WI38 (cell line): ENCODE measurements at regions not wholly inside any gene's neighbourhood (a gene's known extent, or its start where the extent isn't known, plus 50 kb on each side); places are given as distances from the start of the nearest gene placed in this dataset.
"Not testable (repeated sequence)": the region's sequence is repeated elsewhere in the genome, so short reads cannot be mapped to it uniquely, and the experiment has no call there.

Experiments used
- H3K4me3 ChIP-seq: 2 replicates; pipeline ENCODE4 v1.5.1; 2011; ENCODE audit warnings: low read depth, mild to moderate bottlenecking, control low read depth, low read length
- TF ChIP-seq, protein P1 (sequence below): IDR thresholded peaks from 2 replicates; pipeline ENCODE4 v1.5.1; 2012; ENCODE audit warnings: low read depth, mild to moderate bottlenecking, control low read depth, low read length

DNA sequence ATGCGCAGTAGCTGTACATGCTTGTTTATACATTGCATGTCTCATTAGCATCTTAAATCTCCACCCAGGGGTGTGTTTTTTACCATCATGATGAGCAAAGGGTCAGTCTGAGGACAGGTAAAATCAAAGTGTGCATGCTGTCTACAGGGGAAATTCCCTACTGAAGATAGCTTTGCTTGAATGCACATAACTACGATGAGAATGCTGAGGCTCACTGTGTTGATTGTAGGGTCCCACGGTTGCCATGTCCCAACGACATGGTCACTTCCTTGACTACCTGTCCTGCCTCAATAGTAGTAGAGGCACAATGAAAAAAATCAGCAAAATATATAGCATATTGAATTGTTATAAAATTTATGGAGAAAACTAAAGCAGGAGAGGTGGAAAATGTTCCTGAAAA lies 95.6 kb upstream of the TUSC1 start:
- TF ChIP-seq, protein P1, sequence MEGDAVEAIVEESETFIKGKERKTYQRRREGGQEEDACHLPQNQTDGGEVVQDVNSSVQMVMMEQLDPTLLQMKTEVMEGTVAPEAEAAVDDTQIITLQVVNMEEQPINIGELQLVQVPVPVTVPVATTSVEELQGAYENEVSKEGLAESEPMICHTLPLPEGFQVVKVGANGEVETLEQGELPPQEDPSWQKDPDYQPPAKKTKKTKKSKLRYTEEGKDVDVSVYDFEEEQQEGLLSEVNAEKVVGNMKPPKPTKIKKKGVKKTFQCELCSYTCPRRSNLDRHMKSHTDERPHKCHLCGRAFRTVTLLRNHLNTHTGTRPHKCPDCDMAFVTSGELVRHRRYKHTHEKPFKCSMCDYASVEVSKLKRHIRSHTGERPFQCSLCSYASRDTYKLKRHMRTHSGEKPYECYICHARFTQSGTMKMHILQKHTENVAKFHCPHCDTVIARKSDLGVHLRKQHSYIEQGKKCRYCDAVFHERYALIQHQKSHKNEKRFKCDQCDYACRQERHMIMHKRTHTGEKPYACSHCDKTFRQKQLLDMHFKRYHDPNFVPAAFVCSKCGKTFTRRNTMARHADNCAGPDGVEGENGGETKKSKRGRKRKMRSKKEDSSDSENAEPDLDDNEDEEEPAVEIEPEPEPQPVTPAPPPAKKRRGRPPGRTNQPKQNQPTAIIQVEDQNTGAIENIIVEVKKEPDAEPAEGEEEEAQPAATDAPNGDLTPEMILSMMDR: no peak
- no peak overlapping the region for H3K4me3 ChIP-seq

DNA sequence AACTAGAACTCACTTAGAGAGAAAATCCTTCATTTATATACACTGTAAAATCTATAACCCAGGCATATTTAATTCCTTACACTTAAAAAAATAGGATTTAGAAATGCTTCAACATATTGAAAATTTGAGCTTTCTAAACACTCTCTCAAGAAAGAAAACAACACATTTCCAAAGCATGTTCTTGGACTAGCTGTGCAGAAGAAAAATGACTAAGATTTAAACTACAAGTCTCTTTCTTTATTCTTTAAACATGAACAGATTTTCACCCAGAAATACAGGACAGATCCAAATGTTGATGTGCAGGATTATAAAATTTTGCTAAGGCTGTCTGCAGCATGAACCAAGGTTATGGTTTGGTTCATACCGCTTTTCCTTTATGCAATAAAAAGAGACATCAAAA lies 77.7 kb upstream of the TUSC1 start:
- TF ChIP-seq, protein P1: no peak
- H3K4me3 ChIP-seq: no peak overlapping the region

- TF ChIP-seq, protein P1: no peak
- H3K4me3 ChIP-seq: no peak overlapping the region
Observed at GRCh38 chr9:25752398-25752797, 74.2 kb upstream of the TUSC1 start.

DNA sequence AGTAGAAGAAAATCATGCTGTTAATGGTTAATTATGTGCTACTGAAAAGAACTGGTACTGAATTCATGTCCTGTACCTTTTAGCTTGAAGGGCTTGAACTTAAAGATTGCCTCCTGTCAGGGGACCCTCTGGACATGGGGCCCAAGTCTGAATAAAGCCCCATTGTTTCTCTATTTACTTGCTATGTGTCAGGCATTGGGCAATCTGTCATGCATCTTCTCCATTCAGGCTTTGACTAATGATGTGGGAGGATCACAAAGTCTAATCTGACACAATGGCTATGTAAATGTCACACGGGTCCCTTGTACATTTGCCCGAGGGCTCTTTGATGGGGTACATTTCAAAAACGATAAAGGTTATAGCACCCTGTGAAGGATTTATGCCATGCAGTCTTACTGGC lies 64.0 kb upstream of the TUSC1 start:
- TF ChIP-seq, protein P1: no peak
- H3K4me3 ChIP-seq: no peak overlapping the region

- TF ChIP-seq, protein P1: no peak
Observed at GRCh38 chr9:25733336-25733982, 55.2 kb upstream of the TUSC1 start.

GRCh38 chr9:25731895-25732794 lies 53.9 kb upstream of the TUSC1 start:
- H3K4me3 ChIP-seq: not testable (repeated sequence)

More at GRCh38 chr9:25733336-25733982, 55.2 kb upstream of the TUSC1 start:
- no peak overlapping the region for H3K4me3 ChIP-seq
